Central memory CD8-positive, alpha-beta T cell (primary cell): ENCODE measurements at regions not wholly inside any gene's neighbourhood (a gene's known extent, or its start where the extent isn't known, plus 50 kb on each side); places are given as distances from the start of the nearest gene placed in this dataset.

Source experiments
- ATAC-seq: fragments of 150-1000 bp; cut with Tn5 transposase; replicated peaks from 2 replicates; pipeline ENCODE4 v1.10.0; 2022; ENCODE audit warnings: mild to moderate bottlenecking, moderate FRiP score, moderate number of reproducible peaks; ENCODE audit not compliant: poor library complexity, severe bottlenecking; ENCODE audit errors: extremely low read depth
- DNase-seq, 2 donors: peaks; one replicate each; pipeline ENCODE4 v3.0.0; 2021; ENCODE audit warnings: low spot score in 2 of 2
- H3K27ac Mint-ChIP-seq: one replicate; pipeline ENCODE4 v1.8.0; 2022; ENCODE audit warnings: low read depth, mild to moderate bottlenecking, moderate library complexity, mixed read lengths
- H3K27me3 Mint-ChIP-seq: one replicate; pipeline ENCODE4 v1.8.0; 2022; ENCODE audit warnings: mixed read lengths
- H3K36me3 Mint-ChIP-seq: one replicate; pipeline ENCODE4 v1.8.0; 2022; ENCODE audit warnings: mild to moderate bottlenecking, moderate library complexity, mixed read lengths; ENCODE audit not compliant: insufficient read depth
- H3K4me1 Mint-ChIP-seq: one replicate; pipeline ENCODE4 v1.8.0; 2022; ENCODE audit warnings: mixed read lengths
- H3K4me3 Mint-ChIP-seq: one replicate; pipeline ENCODE4 v1.8.0; 2022; ENCODE audit warnings: mild to moderate bottlenecking, moderate library complexity, mixed read lengths
- H3K9me3 Mint-ChIP-seq: one replicate; pipeline ENCODE4 v1.8.0; 2022; ENCODE audit warnings: mixed read lengths

DNA sequence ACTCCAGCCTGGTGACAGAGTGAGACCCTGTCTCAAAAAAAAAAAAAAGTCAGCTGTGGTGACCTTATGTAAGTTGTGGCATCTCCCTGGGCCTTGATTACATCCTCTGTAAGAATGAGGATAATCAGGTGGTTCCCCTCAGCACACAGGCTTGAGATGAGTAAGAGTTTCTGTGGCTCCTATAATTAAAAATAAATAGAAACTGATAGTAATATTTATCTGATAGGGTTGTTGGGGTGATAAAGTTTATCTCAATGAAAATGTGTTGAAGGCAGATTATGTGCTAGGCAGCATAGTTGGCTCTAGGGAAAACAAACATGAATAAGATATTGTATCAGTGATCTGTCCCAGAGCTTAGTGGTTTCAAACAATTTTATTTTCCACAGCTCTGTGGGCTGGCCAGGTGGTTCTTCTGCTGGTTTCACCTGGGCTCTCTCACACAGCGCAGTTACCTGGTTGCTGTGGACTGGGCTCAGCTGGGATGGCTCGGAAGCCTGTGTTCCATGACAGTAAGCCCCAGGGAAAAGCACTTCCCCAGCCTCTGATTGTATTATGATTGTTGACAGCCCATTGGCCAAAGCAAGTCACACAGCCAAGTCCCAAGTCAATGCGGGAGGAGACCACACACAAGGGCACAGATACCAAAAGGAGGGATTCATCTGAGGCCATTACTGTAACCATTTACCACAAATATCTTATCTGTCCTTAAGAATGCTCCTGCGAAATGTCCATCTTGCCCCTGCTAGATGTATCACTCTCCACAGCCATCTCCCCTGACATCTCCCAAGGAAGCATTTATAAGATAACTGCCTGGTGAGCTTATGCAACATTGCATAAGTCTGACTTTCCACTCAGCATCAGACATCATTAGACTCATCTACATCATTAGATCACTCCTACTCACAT, 151.7 kb downstream of the NUAK1 start:
- DNase-seq, result no peak
- Mint-ChIP-seq H3K27ac (no peak overlapping the region), H3K4me1 (no peaks in the 10 kb centered on the region), H3K36me3 (no peaks in the 10 kb centered on the region), H3K9me3 (no peaks in the 10 kb centered on the region), H3K4me3 (no peak overlapping the region), H3K27me3 (no peaks in the 10 kb centered on the region)
- ATAC-seq, result no peak

DNA sequence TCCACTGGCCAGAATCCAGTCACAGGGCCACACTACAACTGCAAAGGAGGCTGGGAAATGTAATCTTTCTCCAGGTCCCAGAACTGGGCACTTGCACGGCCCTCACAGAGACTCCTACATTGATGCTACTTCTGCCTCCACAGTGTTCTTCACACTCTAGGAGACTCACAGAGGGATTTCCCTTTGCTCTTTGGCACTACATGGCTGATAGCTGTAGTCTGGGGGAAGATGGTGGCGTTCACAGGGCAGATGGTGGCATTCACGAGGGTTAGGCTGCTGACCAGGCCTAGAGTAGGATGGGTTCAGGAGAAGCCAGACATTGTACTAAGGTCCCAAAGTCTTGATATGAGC, 151.1 kb downstream of the NUAK1 start:
- Mint-ChIP-seq H3K9me3 (no peaks in the 10 kb centered on the region), H3K27me3 (no peaks in the 10 kb centered on the region), H3K36me3 (no peaks in the 10 kb centered on the region), H3K27ac (no peak overlapping the region), H3K4me3 (no peak overlapping the region), H3K4me1 (no peaks in the 10 kb centered on the region)
- DNase-seq (no peak), ATAC-seq (no peak)

- no peak for ATAC-seq
- Mint-ChIP-seq H3K4me1 (no peaks in the 10 kb centered on the region), H3K9me3 (no peaks in the 10 kb centered on the region), H3K4me3 (no peak overlapping the region), H3K27ac (no peak overlapping the region), H3K36me3 (no peaks in the 10 kb centered on the region), H3K27me3 (peaks cover 3% of the 10 kb centered on the region)
- DNase-seq, result no peak
Measured at GRCh38 chr12:105992849-105993740, 145.7 kb downstream of the NUAK1 start.

GRCh38 chr12:105993766-105994555, 144.8 kb downstream of the NUAK1 start:
- Mint-ChIP-seq H3K27ac (no peak overlapping the region), H3K27me3 (peaks cover 10% of the 10 kb centered on the region), H3K9me3 (no peaks in the 10 kb centered on the region), H3K4me3 (no peak overlapping the region), H3K36me3 (no peaks in the 10 kb centered on the region), H3K4me1 (no peaks in the 10 kb centered on the region)
- no peak for DNase-seq
- ATAC-seq, result no peak

- H3K4me1 Mint-ChIP-seq, result no peaks in the 10 kb centered on the region
- H3K36me3 Mint-ChIP-seq, result no peaks in the 10 kb centered on the region
- H3K4me3 Mint-ChIP-seq, result no peak overlapping the region
- ATAC-seq (no peak), DNase-seq (no peak)
- peaks cover 10% of the 10 kb centered on the region for H3K27me3 Mint-ChIP-seq
- no peak overlapping the region for H3K27ac Mint-ChIP-seq
- no peaks in the 10 kb centered on the region for H3K9me3 Mint-ChIP-seq
Measured at GRCh38 chr12:105995961-105996431, 142.8 kb downstream of the NUAK1 start.

DNA sequence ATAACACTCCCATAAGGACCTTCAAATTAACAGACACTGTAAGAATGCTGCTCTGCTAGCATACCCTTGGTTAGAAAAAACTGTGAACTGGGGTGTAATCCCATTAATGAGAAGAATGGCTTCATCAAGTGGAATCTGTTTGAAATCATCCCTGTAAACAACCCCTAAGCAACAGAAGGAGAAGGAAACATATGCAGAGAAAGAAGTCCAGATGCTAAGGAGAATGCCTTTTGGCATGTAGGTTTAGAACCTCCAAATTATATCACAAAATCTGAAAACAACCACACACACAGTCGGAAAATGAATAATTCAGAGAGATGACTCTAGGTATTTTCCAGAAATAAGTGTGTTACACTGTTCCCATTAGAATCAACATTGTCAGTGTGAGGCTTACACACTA, 140.2 kb downstream of the NUAK1 start:
- DNase-seq (no peak), ATAC-seq (no peak)
- Mint-ChIP-seq H3K27me3 (peaks cover 10% of the 10 kb centered on the region), H3K9me3 (no peaks in the 10 kb centered on the region), H3K27ac (no peak overlapping the region), H3K4me1 (no peaks in the 10 kb centered on the region), H3K36me3 (no peaks in the 10 kb centered on the region), H3K4me3 (no peak overlapping the region)

- Mint-ChIP-seq H3K27ac (no peak overlapping the region), H3K36me3 (peaks cover 2% of the 10 kb centered on the region), H3K27me3 (peaks cover 10% of the 10 kb centered on the region), H3K4me3 (no peak overlapping the region), H3K9me3 (peaks cover 4% of the 10 kb centered on the region), H3K4me1 (no peaks in the 10 kb centered on the region)
- no peak for DNase-seq
- no peak for ATAC-seq
Measured at GRCh38 chr12:106000382-106001104, 138.2 kb downstream of the NUAK1 start.

DNA sequence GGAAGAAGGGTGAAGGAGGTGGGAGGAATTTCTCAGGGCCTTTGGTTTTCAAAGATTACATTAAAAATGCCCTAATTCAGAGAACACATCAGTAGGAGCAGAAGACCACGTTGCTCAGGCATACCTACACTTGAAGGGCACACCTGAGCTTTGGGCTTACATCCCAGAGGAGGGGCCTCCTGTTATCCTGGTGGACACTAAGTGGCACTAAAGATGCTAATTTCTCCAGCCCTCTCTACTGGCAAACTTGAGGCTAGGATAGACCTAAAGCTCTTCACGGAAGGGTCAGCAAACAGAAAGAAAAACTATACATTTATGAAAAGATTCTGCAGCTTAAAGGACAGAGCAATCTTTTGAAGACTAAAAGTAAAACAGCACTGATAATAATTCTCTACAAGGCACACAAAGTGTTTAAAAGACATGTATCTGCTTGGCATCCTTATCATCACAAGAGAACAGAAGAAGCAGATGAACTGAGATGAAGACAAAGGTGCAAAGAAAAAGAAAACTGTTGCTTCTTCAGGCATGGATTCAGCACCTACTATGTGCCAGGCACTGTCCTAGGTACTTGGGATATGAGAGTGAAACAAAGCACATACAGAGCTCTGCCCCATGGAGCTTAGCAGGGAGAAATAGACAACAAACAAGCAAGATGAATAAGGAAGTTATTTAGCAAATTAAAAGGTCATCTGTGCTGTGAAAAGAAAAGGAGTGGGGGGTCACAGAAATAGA, 137.5 kb downstream of the NUAK1 start:
- no peak overlapping the region for H3K27ac Mint-ChIP-seq
- no peak for ATAC-seq
- H3K36me3 Mint-ChIP-seq, result peaks cover 2% of the 10 kb centered on the region
- H3K27me3 Mint-ChIP-seq, result peaks cover 10% of the 10 kb centered on the region
- no peaks in the 10 kb centered on the region for H3K4me1 Mint-ChIP-seq
- no peak overlapping the region for H3K4me3 Mint-ChIP-seq
- peaks cover 4% of the 10 kb centered on the region for H3K9me3 Mint-ChIP-seq
- no peak for DNase-seq

DNA sequence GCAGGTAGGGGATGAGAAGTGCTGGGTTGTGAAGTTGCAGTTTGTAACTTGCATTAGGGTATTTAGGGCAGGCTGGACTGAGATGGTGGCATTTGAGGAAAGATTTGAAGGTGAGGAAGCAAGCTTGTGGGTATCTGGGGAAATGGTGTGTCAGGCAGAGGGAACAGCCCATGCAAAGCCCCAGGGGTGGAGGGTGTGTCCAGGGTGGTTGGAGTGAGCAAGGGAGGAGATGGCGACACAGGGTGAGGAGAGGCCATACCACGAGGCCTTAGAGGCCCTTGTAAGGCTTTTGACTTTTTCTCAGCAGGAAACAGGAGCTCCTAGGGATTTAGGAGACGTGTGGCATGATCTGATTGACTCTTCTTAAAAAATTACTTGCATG, 136.9 kb downstream of the NUAK1 start:
- no peak for DNase-seq
- Mint-ChIP-seq H3K27me3 (peaks cover 15% of the 10 kb centered on the region), H3K27ac (no peak overlapping the region), H3K36me3 (peaks cover 2% of the 10 kb centered on the region), H3K9me3 (peaks cover 4% of the 10 kb centered on the region), H3K4me1 (no peaks in the 10 kb centered on the region), H3K4me3 (no peak overlapping the region)
- ATAC-seq, result no peak

- ATAC-seq (no peak), DNase-seq (no peak)
- H3K27ac Mint-ChIP-seq, result no peak overlapping the region
- H3K4me3 Mint-ChIP-seq, result no peak overlapping the region
- H3K9me3 Mint-ChIP-seq, result peaks cover 4% of the 10 kb centered on the region
- peaks cover 14% of the 10 kb centered on the region for H3K27me3 Mint-ChIP-seq
- H3K36me3 Mint-ChIP-seq, result peaks cover 2% of the 10 kb centered on the region
- no peaks in the 10 kb centered on the region for H3K4me1 Mint-ChIP-seq
Measured at GRCh38 chr12:106003297-106003696, 135.5 kb downstream of the NUAK1 start.

- DNase-seq (no peak), ATAC-seq (no peak)
- H3K4me1 Mint-ChIP-seq, result no peaks in the 10 kb centered on the region
- peaks cover 9% of the 10 kb centered on the region for H3K27me3 Mint-ChIP-seq
- H3K27ac Mint-ChIP-seq, result no peak overlapping the region
- H3K36me3 Mint-ChIP-seq, result peaks cover 2% of the 10 kb centered on the region
- peaks cover 4% of the 10 kb centered on the region for H3K9me3 Mint-ChIP-seq
- H3K4me3 Mint-ChIP-seq, result no peak overlapping the region
Measured at GRCh38 chr12:106004289-106004688, 134.5 kb downstream of the NUAK1 start.
